ENCODE measurements at regions not wholly inside any gene's neighbourhood (a gene's known extent, or its start where the extent isn't known, plus 50 kb on each side); places are given as distances from the start of the nearest gene placed in this dataset.
A peak's percentile ranks its signal among the peaks of the same experiment; 100 is the strongest.
"Not testable (repeated sequence)": the region's sequence is repeated elsewhere in the genome, so short reads cannot be mapped to it uniquely, and the experiment has no call there.

GRCh38 chr12:116687888-116688287 lies 50.0 kb downstream of the SPRING1 start:
- no peak for DNase-seq

- no peak for DNase-seq
Measured at GRCh38 chr12:116684891-116685290, 53.0 kb downstream of the SPRING1 start.

GRCh38 chr12:116677202-116677661 lies 60.6 kb downstream of the SPRING1 start:
- no peak for DNase-seq

GRCh38 chr12:116675339-116676107 lies 62.3 kb downstream of the SPRING1 start:
- no peak for DNase-seq

GRCh38 chr12:116674643-116675183 lies 63.2 kb downstream of the SPRING1 start:
- no peak for DNase-seq

- DNase-seq = peak; percentile 20
Measured at GRCh38 chr12:116673681-116674111, 64.2 kb downstream of the SPRING1 start.

- DNase-seq = no peak
Measured at GRCh38 chr12:116672842-116673516, 64.9 kb downstream of the SPRING1 start.

GRCh38 chr12:116672010-116672409 lies 65.9 kb downstream of the SPRING1 start:
- no peak for DNase-seq

GRCh38 chr12:116670859-116671258 lies 67.0 kb downstream of the SPRING1 start:
- DNase-seq = no peak

GRCh38 chr12:116667752-116668151 lies 70.1 kb downstream of the SPRING1 start:
- no peak for DNase-seq

- DNase-seq = not testable (repeated sequence)
Measured at GRCh38 chr12:116666829-116667228, 71.0 kb downstream of the SPRING1 start.

- DNase-seq = no peak
Measured at GRCh38 chr12:116666305-116666673, 71.6 kb downstream of the SPRING1 start.

- DNase-seq = no peak
Measured at GRCh38 chr12:116665666-116666304, 72.1 kb downstream of the SPRING1 start.

GRCh38 chr12:116664085-116664484 lies 73.8 kb downstream of the SPRING1 start:
- no peak for DNase-seq

GRCh38 chr12:116662612-116663144 lies 75.2 kb downstream of the SPRING1 start:
- DNase-seq = no peak

- DNase-seq = no peak
Measured at GRCh38 chr12:116661341-116661740, 76.5 kb downstream of the SPRING1 start.

- DNase-seq = not testable (repeated sequence)
Measured at GRCh38 chr12:116660740-116661139, 77.1 kb downstream of the SPRING1 start.

GRCh38 chr12:116659771-116660481 lies 77.9 kb downstream of the SPRING1 start:
- DNase-seq = no peak

GRCh38 chr12:116657921-116658495 lies 79.9 kb downstream of the SPRING1 start:
- no peak for DNase-seq

- DNase-seq = no peak
Measured at GRCh38 chr12:116656306-116656705, 81.6 kb downstream of the SPRING1 start.

- DNase-seq = no peak
Measured at GRCh38 chr12:116654226-116654743, 83.6 kb downstream of the SPRING1 start.

GRCh38 chr12:116651089-116651488 lies 86.8 kb downstream of the SPRING1 start:
- no peak for DNase-seq

All from NCI-H774 (cell line).